Glomerular visceral epithelial cell (primary cell): ENCODE measurements at regions not wholly inside any gene's neighbourhood (a gene's known extent, or its start where the extent isn't known, plus 50 kb on each side); places are given as distances from the start of the nearest gene placed in this dataset.

Experiments used
- DNase-seq: peaks from one replicate; pipeline ENCODE4 v3.0.0-alpha.2; 2016; ENCODE audit errors: extremely low spot score

DNA sequence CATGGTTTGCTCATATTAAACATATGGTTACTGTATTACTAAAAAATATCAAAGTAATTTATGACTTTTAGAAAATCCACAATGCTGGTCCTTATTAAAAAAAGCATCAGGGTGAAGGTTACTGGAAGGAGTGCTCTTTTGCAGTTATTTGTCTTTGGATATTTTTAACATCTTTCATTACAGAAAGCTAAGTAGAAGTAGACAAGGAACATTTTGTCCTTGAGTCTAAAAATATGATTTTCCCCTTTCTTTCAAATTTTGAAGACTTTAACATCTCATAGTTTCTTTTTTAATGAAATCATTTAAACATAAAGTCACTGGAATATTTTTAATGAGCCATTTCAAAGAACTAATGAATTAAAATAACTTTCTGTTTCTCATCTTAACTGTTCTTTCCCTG is 110.1 kb upstream of the TNS3 start:
- DNase-seq = no peak

DNA sequence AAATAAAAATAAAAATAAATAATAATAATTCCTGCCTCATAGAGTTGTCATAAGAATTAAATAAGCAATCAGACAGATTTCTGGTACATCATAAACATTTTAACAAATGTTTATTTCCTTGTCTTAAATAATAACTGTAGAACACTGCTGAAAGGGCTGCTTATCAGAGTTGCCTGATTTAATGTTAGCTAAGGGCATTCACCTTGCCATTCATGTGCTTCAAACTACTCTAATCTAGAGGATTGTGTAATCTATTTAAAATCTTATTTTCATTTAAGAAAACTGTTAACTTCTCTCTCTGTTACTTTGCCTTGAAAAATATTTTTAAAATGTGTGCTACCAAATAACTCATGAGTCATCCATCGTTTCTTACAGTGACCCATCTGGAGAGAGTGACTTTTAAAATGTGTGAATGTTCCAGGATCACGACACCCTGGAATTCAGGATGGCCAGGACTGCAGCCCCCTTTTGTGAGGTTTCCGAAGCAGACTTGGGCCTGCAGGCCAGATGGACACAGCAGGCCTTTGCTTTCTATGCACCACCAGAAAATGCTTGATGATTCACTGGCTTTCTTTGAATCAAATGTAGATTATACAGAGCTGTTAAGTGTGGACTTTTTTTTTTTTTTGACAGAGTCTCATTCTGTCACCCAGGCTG is 109.1 kb upstream of the TNS3 start:
- peak; percentile 2 for DNase-seq

DNA sequence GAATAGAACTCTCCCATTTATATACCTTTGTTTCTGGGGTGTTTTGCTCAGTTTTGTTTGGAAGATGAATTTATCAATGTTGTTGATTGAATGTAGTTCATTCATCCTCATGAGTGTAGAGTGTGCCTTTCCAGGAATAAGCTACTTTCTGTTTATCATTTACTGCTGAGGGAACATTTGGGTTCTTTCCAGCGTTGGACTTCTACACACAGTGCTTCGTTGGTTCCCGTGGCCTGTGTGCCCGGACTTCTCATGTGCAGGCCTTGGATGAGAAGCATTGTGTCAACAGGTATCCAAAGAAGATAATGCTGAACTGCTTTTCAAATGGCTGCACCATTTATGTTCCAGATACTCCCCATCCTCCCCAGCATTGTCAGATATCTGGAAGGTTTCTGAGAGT is 107.6 kb upstream of the TNS3 start:
- no peak for DNase-seq

DNA sequence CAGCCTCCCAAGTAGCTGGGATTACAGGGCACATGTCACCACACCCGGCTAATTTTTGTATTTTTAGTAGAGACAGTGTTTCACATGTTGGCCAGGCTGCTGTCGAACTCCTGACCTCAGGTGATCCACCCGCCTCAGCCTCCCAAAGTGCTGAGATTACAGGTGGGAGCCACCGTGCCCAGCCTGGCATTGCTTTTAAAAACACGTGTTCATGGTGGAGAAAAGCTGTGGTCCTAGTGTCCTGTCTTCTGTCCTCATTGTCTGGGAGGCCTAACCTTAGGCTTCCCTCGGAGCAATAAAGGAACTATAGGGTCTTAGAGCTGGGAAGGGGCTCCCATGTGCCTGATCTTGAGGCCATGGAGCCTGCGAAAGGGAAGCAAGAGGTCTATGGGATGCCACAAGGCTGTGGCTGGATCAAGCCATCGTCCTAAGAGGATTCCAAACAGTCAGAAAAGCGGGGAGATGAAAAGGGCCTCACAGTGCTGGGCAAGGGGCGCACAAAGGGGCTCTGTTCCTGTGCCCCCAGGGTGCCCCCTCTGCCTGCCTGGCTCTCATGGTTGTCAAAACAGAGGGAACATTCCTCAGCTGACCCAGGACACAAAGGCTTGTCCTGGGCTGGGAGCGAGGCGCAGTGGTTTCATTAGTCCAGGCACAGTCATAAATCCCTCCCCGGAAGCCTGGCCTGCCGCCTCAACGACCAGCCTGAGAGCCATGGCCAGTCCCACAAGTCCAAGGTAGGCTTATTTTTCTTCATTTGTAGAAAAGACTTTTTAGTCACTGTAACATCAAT is 106.6 kb upstream of the TNS3 start:
- no peak for DNase-seq

DNA sequence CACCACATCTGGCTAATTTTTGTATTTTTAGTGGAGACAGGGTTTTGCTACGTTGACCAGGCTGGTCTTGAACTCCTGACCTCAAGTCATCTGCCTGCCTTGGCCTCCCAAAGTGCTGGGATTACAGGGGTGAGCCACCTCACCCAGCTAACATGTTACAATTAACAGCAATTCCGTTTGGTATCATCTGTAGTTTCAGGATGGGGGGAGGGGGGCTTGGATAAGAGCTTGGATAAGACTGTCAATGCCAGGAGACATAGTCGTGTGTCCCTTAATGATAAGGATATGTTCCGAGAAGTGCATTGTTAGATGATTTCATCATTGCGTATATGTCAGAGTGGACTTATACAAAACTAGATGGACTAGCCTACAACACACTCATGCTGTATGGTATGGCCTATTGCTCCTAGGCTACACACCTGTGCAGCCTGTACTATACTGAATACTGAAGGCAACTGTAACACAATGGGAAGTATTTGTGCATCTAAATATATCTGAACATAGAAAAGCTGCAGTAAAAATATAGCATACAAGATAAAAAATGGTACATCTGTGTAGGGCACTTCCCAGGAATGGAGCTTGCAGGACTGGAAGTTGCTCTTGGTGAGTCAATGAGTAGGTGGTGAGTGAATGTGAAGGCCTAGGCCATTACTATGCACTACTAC is 103.9 kb upstream of the TNS3 start:
- DNase-seq = no peak

DNA sequence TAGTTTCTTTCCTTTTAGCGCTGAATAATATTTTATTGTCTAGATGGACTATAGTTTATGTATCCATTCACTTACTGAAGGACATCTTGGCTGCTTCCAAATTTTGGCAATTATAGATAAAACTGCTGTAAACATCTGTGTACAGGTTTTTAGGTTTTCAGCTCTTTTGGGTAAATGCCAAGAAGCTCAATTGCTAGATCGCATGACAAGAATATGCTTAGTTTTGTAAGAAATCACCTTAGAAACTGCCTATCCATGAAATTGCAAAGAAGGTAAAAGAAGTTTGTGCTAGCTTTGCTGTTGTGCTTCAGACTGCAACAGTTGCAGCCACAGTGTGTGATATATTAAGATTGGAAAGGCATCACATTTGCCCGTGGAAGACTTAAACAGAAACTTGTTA is 103.2 kb upstream of the TNS3 start:
- no peak for DNase-seq

DNA sequence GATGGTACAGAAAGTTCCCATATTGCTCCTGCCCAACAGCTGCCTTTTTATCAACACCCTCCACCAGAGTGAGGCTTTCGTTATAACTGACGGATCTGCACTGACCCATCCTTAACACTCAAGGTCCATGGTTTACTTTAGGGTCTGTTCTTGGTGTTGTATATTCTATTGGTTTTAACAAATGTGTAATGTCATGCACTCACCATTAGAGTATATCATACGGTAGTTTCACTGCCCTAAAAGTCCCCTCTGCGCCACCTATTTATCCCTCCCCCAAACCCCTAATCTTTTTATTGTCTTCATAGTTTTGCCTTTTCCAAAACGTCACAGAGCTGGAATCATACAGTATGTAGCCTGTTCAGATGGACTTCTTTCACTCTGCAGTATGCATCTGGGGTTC is 102.8 kb upstream of the TNS3 start:
- DNase-seq = no peak

DNA sequence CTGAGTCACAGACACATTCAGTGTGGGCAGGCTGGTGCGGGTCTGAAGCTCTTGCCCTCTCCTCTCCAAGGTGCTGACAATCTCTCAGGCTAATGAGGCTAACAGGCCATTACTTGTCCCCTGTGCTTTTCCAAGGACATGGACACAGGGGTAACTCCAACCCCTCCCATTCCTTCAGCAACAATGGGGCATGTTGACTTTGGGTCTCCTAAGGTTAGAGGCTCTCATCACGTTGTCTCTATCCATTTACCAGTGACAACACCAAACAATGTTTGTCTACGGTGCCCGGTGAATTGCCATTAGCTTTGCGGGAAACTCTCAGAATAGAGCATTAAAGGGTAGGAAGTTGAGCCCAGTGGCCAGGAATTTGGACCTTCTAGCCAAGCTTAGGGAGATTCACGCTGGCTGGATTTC is 101.6 kb upstream of the TNS3 start:
- no peak for DNase-seq

DNA sequence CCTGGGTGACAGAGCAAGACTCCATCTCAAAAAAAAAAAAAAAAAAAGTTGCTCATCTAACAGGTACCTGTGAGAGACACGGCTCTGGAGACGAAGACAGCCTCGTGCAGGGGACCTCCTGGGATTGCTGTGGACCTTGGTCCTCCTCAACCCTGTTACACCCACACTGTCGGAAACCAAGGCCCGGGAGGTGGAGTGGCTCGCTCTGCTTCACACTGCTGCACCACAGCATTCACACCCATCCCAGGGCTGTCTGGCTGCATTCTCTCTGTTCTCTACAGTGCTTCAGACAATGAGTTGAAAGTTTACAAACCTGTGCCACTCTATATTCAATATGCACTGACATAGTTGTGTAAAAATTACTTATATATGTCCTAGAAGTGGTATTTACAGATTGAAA is 101.0 kb upstream of the TNS3 start:
- DNase-seq = no peak

DNA sequence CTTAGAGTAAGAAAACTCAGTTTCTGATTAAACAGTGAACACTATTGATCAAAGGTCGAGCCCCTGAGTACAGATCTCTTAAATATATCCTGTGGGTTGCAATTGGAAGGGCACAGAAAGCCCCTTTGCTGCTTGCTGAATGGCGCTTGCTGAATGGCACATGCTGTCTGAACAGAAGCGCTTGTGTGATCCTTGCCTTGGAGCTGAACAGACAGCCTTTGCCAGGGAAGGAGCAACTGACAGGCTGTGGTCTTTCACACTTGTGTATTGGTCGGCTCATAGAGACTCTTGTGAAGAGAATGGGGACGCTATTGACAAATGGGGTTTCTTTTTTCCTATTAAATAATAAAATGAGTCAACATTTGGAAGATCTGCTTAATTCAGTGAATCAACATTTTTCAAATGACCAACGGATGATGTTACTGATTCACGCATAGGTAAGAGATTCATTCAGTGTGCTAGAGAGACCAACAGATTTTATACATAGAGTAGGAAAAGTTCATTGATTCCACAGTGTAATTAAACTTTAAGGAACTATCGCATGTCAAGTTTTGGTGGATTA is 99.4 kb upstream of the TNS3 start:
- DNase-seq = no peak

DNA sequence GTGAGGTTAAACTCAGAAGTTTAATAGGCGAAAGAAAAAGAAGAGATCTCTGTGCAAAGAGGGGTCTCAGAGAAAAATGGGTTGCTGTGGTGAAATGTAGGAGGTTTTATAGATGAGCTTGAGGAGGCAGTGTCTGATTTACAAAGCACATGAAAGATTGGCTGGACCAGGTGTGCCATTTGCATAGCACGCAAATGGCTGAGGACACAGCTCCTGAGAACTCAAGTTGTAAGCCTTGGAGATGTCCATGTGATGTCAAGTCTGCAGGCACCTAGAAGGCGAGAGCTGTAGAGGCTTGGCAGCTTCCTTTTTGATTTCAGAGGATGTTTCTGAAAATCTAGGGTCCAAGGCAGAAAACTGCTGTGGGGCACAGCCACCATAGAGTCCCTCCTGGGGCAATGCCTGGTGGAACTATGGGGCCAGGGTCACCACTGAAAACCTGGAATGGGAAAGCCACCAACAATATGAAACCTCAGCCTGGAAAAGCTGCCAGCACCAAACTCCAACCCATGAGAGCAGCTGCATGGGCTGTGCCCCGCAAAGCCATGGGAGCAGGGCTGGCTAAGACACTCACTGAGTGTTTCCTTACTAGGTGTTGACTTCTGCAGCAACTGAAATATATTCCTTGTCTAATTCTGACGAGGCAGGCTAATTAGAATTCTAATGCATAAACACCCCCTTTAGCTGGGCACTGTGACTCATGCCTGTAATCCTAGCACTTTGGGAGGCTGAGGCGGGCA is 96.9 kb upstream of the TNS3 start:
- DNase-seq = no peak

DNA sequence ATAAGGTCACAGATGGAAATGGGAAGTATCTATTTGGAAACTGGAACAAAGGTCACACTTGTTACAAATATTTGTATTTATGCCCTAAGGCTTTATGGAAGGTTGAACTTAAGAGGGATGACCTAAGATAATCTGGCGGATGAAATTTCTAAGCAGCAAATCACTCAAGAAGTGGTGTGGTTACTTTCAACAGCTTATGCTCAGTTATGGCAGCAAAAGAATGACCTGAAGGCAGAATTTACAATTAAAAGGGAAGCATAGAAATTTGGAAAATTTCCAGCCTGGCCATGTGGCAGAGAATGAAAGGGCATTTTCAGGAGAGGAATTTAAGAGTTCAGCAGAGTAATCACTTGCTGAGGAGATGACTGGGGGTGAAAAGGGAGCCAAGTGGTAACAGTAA is 95.8 kb upstream of the TNS3 start:
- no peak for DNase-seq

DNA sequence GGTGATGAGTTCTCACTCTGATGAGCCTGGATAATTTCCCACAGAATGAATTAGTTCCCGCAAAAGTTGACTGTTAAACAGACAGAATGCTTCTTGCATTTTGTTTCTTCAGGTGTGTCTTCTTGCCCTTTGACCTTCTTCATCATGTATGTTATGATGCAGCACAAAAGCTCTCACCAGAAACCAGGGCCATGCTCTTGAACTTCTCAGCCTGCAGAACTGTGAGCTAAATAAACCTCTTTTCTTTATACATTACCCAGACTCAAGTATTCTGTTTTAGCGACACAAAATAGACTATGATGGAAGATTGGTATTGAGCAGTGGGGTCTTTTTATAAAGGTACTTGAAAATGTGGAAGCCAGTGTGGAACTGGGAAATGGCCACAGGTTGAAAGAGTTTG is 95.2 kb upstream of the TNS3 start:
- no peak for DNase-seq

DNA sequence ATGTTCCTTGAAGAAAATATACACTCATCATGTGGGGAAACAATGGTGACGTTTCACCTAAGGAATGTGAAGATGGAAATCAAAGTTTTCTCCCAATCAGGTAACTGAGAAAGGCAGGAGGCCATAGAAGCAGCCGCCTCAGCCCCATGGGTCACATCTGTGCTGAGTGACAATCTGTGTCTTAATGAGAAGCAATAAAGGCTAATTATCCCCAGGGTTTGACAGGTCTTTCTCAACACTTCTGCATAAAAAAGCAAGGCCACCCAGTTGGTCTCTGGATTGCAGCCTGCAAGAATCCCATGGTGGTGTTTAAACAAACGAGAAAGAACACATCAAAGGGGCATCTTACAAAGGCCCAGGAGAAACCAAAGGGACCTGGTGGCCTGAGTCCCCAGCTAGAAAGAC is 91.1 kb upstream of the TNS3 start:
- no peak for DNase-seq

DNA sequence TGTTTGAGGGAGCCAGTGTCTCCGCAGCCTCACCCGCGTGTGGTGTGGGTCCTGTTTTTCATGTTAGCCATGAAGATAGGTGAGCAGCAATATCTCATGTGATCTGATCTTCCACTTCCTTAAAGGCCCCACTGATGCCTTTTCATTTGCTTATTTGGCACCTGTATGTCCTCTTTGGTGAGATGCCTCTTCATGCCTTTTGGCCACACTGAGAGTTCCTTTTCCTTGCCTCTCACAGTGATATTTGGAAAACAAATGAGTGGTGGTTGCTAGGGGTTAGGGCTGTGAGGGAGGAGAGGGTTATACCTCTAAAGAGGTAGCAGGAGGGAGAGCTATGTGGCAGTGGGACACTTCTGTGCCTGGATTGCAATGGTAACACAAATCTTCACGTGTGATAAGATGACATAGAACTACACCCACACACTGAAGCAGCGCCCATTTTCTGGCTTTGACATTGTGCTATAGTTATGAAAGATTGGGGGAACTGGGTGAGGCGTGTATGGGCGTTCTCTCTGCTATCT is 90.4 kb upstream of the TNS3 start:
- DNase-seq = no peak

DNA sequence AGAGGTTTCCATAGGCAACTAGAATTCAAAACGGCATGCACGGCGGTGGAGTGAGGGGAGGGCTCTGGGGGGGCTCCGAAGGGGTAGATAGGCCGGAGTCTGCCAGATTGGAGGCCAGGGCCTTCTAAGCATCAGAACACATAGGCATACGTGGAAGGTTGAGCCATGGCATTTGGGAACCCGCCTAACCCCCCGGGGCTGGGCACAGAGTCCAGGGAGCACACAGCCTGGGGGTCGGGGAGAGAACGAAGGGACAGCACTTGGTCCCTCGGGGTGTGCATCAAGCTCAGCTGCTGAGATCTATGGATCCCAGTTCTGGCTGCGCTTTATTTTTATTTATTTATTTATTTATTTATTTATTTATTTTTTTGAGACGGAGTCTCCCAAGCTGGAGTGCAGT is 89.4 kb upstream of the TNS3 start:
- no peak for DNase-seq

DNA sequence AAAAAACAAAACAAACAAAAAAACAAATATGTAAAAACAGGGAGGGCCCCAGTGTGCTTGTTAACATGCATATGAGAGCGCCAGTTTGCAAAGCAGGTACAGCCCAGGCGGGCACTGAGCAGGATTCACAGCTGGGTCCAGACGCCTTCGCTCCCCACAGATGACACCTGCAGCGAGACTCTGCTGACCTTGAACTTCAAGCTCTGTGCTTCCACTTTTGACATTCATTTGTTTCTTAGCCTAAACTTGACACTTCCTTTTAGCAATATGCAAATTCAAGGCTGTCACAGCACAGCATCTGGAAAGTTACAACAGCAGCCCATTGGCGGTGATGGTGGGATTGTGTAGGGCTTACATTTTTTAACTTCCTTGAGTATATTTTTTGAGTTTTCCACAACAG is 88.8 kb upstream of the TNS3 start:
- no peak for DNase-seq

DNA sequence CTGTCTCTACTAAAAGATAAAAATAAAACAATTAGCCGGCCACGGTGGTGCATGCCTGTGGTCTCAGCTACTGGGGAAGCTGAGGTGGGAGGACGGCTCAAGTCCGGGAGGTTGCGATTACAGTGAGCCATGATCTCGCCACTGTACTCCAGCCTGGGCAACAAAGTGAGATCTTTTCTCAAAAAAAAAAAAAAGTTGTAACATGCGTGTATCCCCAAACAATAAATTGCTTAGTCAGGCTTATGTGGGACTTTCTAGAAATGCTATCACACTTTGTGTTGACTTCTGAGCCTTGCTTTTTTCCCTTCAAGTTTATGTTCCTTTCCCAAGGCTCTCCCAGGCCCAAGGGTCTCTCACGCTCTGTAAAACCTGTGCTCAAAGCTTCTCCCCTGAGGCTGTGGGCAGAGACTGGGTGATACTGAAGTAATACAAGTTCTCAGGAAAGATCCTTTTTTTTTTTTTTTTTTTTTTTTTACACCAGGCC is 88.0 kb upstream of the TNS3 start:
- DNase-seq = peak; percentile 77

DNA sequence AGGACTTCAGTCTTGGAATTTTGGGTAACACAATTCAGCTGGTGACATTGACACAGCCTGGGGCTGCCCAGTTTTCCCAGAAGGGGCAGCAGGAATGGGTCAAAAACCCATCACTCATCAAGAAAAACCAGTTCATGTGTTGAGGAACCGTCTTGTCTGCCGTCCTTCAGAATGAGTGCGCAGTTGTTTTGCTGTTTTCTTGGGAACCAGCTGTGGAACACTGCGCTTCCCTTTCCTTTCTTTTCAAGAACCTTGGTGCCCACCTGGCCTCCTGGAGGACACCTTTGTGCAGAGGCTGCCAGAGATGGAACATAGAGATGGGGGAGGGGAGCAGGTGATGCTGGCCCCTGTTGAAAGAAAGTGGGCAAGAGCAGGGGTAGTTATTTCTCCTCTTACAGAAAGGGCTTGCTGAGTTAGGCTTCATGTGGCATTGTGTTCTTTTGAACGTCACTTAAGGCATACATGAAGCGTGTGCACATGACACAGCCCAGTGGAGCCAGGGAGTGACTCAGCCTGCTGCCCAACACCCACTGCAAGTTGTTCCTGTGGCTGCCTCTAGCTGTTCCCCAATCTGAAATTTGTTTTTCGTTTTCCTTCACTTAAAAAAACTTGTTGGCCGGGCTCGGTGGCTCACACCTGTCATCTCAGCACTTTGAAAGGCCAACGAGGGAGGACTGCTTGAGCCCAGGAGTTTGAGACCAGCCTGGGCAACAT is 87.4 kb upstream of the TNS3 start:
- peak; percentile 87 for DNase-seq

DNA sequence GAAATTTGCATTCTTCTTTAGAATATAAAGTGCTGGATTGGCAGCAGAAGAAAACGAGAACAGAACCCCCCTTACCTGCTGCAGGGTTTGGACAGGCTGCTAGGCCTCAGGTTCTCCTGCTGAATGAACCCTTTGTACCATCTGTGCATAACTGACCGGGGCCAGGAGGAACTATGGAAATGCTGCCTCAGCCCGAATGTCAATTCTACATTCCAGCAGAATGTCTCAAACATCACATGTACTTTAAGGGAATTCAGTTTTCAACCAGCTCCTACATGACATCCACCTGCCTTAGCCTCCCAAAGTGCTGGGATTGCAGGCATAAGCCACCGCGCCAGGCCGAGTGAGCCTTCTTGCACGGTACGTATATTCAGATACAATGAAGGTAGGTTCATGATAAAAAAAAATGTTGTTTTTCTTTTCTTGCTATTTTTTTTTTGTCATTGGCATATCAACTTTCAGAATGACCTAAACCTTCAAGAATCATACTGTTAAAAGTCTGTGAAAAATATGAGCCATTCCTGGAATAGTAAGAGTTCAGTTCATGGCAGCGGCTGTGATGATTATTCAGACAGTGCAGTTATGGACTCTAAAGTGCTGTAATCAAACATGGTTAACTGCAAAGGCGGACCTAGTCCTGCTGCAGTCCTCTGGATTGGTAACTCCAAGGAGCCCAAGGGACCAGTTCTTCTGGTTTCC is 84.4 kb upstream of the TNS3 start:
- DNase-seq = no peak
